GM19328 (cell line): ENCODE measurements at regions not wholly inside any gene's neighbourhood (a gene's known extent, or its start where the extent isn't known, plus 50 kb on each side); places are given as distances from the start of the nearest gene placed in this dataset.
"Not testable (repeated sequence)": the region's sequence is repeated elsewhere in the genome, so short reads cannot be mapped to it uniquely, and the experiment has no call there.

Experiments
- ATAC-seq: cut with Tn5 transposase; IDR thresholded peaks from one replicate; pipeline ENCODE4 v1.9.1; 2021; ENCODE audit warnings: mild to moderate bottlenecking, moderate library complexity; ENCODE audit not compliant: unreplicated experiment

GRCh38 chr7:46774515-46774914, 807.4 kb downstream of the TNS3 start:
- no peak for ATAC-seq

- no peak for ATAC-seq
Measured at GRCh38 chr7:46772776-46773175, 809.1 kb downstream of the TNS3 start.

DNA sequence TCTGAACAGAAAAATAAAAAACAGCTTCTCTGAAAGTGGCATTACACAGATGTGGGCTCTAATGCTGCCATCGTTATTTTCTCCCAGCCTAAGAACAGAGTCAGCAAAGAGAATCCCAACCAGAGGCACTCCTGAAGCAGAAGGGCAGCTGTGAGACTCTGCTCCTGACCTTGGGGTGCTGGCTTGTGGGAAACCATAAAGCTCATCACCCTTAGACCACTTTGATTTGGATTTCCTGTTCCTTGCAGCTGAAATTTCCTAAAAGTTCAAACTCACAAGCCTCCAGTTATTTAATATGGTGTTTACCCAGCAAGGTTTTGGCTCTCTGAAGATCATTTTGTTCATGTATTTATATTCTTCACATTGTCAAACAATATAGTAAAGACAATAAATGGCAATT, 814.8 kb downstream of the TNS3 start:
- ATAC-seq = no peak

DNA sequence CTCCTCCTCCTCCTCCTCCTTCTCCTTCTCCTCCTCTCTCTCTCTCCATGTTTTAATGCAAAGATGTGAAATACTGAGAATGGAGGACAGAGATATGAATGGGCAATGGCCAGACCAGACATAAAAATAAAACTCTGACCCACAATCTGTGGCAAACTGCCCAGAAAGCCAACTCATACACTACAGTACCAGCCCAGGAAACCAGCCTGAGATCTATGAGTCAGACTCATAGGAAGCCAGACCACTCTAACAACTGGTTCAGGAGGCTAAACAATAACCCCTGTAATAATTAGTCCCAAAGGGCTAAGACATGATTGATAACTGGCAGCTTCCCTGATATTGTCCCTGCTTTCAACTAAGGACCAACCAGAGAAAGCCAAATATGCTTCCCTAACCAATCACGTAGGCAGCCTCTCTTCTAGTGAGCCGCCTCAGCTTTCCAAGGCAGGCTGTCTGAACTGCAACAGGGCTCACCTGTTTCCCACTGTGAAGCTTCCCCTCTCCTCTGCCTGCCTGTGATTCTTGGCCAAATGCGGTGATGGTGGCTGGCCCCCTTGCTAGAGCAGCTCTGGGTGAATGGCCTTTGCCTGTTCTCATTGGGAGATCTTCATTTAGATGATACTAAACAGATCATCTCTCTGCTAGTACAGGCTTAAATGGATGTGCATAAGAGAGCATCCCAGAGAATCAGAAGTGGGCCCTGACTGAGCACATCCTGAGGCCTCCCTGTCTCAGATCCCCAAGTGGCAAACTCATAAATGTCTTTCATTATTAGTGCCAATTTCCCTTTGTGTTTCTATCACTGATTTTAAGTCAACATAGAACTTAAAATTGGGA, 817.6 kb downstream of the TNS3 start:
- ATAC-seq = no peak

DNA sequence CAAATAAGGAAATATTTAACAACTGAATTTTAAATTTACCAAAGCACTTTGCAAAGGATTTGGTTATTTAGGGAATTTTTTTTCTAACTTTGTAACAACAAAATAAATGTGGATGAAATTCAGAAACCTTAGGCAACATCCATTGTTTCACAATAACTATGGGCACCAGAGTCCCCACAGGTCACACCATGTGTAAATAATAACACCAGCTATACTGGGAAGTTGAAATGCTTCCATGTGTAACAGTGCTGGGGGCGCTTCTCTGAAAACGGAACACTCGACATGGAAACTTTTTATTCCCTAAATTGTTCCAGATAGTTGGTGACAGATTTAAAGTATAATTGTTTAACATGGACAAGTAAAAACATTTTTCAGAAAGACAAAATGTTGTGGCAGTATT, 818.6 kb downstream of the TNS3 start:
- ATAC-seq = no peak

DNA sequence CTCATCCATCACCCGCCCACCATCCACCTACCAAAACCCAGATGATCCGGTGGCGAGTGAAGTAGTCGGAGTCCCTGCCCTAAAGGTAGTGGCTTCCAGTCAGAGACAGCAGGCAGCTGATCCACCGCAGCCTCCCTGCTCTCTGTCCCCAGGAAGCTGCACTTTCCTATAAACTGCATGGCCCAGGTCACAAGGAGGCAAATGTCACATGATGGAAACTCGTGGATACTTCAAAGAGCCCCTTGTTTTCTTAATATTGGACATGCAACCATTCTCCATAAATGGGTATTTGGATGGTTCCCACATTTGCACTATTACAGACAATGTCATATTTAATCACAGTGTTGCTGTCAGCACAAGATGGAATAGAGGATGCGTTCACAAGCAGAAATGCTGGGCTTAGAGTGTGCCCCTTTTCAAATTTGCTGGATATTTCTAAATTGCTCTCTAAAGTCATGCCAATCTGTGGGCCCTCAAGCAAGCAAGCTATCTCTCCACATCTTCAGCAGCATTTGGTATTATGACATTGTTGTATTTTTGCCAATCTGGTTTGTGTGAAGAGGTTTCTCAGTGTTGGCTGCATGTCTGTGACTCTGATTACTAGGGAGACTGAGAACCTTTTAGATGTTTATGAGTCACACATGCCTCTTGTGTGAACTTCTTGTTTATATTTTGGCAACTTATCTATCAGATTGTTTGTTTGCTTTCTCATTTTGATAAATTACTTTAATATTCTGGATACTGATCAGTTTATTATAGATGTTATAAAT, 822.0 kb downstream of the TNS3 start:
- no peak for ATAC-seq

- ATAC-seq = no peak
Measured at GRCh38 chr7:46756996-46757395, 824.9 kb downstream of the TNS3 start.

- ATAC-seq = no peak
Measured at GRCh38 chr7:46756256-46756655, 825.7 kb downstream of the TNS3 start.

- no peak for ATAC-seq
Measured at GRCh38 chr7:46755120-46756034, 826.5 kb downstream of the TNS3 start.

DNA sequence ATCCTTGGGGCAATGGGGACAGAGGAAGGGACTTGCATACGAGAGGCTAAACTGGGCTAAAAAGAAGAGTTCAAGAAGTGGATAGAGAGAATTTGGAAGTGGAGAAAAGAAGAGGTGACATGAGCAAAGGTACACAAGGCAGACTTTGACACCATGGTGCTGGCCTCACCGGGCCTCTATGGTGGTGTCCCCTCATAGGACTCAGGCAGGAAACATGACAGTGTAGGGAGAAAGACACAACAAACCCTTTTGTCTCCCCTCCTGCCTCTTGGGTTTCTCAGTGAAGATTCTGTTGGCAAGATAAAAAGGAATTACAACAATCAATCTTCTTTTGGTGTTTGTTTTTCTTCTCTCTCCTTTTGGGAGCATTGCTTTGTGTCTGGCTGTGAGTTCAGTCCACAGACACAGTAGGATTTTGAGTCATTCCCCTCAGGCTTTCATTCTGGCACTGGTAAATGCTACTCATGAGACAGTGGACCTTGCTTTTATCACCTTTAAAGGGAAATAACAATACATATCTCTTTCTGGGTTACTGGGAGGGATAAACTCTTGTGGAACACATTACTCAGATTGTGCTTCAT, 827.7 kb downstream of the TNS3 start:
- no peak for ATAC-seq

GRCh38 chr7:46753662-46754061, 828.2 kb downstream of the TNS3 start:
- ATAC-seq = no peak

DNA sequence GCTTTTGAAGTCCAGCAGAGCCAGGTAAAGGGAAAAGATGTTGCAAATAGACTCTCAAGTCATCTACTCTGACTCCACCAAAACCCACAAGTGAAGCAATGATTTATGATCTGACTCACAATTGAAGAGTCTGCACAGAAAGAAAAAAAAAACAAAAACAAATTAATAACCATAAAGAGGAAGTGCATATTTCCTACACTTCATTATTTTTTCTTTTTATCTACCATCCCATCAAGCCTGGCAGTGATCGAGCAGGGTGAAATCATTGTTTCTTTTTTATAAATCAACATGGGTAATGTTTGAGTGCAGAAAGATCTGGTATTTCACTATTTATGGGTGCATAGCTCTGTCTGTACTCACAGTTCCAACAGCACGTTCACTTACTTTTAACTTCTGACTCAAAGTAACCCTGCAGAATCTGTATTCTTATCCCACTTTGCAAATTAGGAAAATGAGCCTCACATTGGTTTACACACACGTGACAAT, 829.0 kb downstream of the TNS3 start:
- ATAC-seq = no peak

DNA sequence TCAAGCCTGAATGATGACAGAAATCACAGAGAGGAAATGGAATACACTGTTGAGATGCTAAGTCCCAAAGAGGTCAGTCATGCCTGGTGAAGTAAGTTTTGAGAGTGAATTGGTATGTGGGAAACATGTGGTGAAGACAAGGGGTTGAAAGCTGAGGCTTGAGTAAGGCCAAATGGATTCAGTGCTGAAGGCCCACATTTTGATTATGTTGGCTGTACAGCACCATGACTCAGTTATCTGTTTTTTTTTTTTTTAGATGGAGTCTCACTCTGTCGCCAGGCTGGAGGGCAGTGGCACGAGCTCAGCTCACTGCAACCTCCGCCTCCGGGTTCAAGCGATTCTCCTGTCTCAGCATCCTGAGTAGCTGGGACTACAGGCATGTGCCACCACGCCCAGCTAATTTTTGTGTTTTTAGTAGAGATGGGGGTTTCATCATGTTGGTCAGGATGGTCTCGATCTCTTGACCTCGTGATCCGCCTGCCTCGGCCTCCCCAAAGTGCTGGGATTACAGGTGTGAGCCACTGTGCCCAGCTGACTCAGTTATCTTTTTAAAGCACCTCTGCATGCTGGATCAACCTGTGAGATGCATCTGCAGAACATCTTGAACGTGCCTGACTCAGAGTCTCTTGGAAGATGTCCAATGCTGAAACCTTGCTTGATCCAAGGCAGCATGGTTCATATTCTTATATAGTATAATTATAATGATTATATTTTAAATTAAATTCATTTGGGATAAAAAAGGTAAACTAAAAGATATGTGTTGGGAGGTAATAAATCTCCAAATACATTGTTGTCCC, 829.8 kb downstream of the TNS3 start:
- ATAC-seq = not testable (repeated sequence)

GRCh38 chr7:46751471-46751870, 830.4 kb upstream of the IGFBP3 start:
- ATAC-seq = no peak

- ATAC-seq = no peak
Measured at GRCh38 chr7:46750321-46750865, 829.3 kb upstream of the IGFBP3 start.

- no peak for ATAC-seq
Measured at GRCh38 chr7:46747869-46748576, 827.0 kb upstream of the IGFBP3 start.

- no peak for ATAC-seq
Measured at GRCh38 chr7:46746695-46747687, 825.9 kb upstream of the IGFBP3 start.

DNA sequence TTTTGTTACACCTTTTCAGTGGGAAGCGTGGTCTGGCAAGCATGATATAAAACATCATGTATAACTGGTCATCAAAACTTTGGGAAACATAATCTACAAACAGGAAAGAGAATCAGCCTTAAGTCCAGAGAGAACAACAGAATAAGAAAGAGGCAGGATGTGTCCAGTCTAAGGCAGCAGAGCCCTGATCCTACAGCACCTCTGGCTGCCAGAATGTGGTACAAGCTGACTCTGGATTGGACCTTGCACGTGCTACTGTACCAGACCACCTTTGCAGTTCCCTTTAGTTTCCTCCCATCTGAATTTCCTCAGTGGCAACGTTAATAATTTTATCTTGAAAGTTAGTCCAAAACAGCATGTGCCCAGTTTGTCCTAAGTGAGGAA, 824.6 kb upstream of the IGFBP3 start:
- no peak for ATAC-seq
